Motor neuron (in vitro differentiated cells): ENCODE measurements at regions not wholly inside any gene's neighbourhood (a gene's known extent, or its start where the extent isn't known, plus 50 kb on each side); places are given as distances from the start of the nearest gene placed in this dataset.
"Not testable (repeated sequence)": the region's sequence is repeated elsewhere in the genome, so short reads cannot be mapped to it uniquely, and the experiment has no call there.

Experiments
- ATAC-seq, 8 experiments: fragments of 200-7000 bp; cut with Tn5 transposase; replicated peaks in 6 of 8; 2 replicates each; pipeline ENCODE4 v1.8.0; 2021; ENCODE audit warnings: mild to moderate bottlenecking in 8 of 8, moderate library complexity in 8 of 8
- H3K27ac ChIP-seq, 2 donors: fragments of 250-450 bp; sonication (Bioruptor Pico); 2 replicates each; pipeline ENCODE4 v1.9.0; 2021; ENCODE audit warnings: antibody characterized with exemption in 2 of 2, mild to moderate bottlenecking in 2 of 2, moderate library complexity in 1 of 2
- H3K4me1 ChIP-seq, 2 donors: fragments of 250-450 bp; sonication (Bioruptor Pico); replicated peaks in 1 of 2; 2 replicates each; pipeline ENCODE4 v1.6.1; 2021; ENCODE audit warnings: antibody characterized with exemption in 2 of 2, mild to moderate bottlenecking in 2 of 2, moderate library complexity in 1 of 2
- H3K4me3 ChIP-seq, 5 donors: fragments of 250-450 bp; sonication (Bioruptor Pico); 2 replicates each; pipeline ENCODE4 v1.9.0; 2021; ENCODE audit warnings: antibody characterized with exemption in 5 of 5, mild to moderate bottlenecking in 5 of 5, moderate library complexity in 4 of 5
- WGBS, 10 experiments: fragments of 450-650 bp; shearing (Covaris generic); methylation state at CpG; one replicate each; pipeline ENCODE4 v1.0.0; 2022; 5-methylcytosine and 5-hydroxymethylcytosine counted together
- in situ Hi-C, 9 experiments: fragments of 400-800 bp; cut with MboI; loops; one replicate each; pipeline ENCODE4 v1.15.0; 2021; ENCODE audit warnings: low sequenced_read_pairs in 9 of 9, low pct_unique_long_range_greater_than_20kb in 2 of 9; ENCODE audit not compliant: unreplicated experiment in 9 of 9

DNA sequence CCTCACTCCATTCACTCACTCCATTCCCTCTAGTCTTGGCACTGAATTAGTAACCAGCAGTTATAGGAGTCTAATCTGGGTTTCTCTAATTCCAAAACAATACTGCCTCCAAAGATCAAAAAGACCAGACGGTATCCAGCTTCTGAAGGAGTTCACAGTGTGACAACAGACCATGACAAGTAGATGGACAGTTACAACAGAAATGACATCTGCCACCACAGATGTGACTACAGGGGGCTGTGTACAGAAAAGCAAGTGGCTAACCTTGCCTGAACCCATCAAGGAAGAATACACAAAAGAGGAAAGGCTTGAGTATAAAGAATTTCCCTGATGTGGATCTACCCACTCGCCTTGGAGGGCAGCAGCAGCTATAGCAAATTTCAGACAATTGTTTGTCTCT is 112.4 kb downstream of the ACTL7B start:
- H3K27ac ChIP-seq = no peak overlapping the region
- whole genome bisulfite sequencing, 10 experiments = 50 to 100% (median 75%) methylated on average over 1 to 2 of the region's 2 CpGs; no CpG with 5 or more reads in 4 of the 10 experiments
- ATAC-seq = peak in 1 of 8 experiments; percentile 16
- H3K4me3 ChIP-seq = no peak overlapping the region
- in situ Hi-C loops = loop anchor here in 1 of 9 experiments (25.0 kb wide), 1 partner anchor 156 kb away; no protein-coding TSS in a partner anchor
- no peaks in the 10 kb centered on the region for H3K4me1 ChIP-seq

DNA sequence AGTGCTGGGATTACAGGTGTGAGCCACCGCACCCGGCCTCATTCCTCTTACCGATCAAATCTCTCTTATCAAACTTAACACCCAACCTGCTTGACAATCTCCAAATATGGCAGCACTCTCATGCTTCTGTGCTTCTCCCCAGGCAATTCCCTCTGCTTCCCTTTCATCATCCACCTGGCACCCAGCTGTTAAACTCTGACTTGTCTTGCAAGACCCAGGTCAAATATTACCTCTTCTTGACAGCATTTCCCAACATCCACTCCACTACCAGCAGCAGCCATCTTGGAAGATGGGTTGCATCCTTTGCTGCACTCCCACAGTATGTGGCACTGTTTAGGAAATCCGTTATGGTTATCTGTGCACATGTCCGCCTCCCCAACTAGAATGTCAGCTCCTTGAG is 113.6 kb downstream of the ACTL7B start:
- H3K27ac ChIP-seq = no peak overlapping the region
- no peaks in the 10 kb centered on the region for H3K4me1 ChIP-seq
- in situ Hi-C loops = loop anchor here in 1 of 9 experiments (25.0 kb wide), 1 partner anchor 155 kb away; no protein-coding TSS in a partner anchor
- no peak for ATAC-seq
- 63 to 100% (median 100%) methylated on average over 1 to 5 of the region's 5 CpGs for WGBS, 10 experiments
- no peak overlapping the region for H3K4me3 ChIP-seq

- WGBS, 10 experiments = 0 to 86% (median 43%) methylated on average over 1 of the region's 1 CpG
- H3K27ac ChIP-seq, ATAC-seq, H3K4me3 ChIP-seq, H3K4me1 ChIP-seq: not testable (repeated sequence)
- in situ Hi-C loops = loop anchor here in 1 of 9 experiments (25.0 kb wide), 1 partner anchor 144 kb away; no protein-coding TSS in a partner anchor
Measured at GRCh38 chr9:108731292-108731691, 124.5 kb downstream of the ACTL7B start.

GRCh38 chr9:108727580-108728111 is 128.1 kb downstream of the ACTL7B start:
- Histone ChIP-seq H3K4me3 (no peak overlapping the region), H3K4me1 (peaks cover 0 to 4% of the 10 kb centered on the region in 2 donors), H3K27ac (no peak overlapping the region)
- WGBS, 10 experiments = 0 to 100% (median 82%) methylated on average over 1 of the region's 2 CpGs; no CpG with 5 or more reads in 6 of the 10 experiments
- ATAC-seq = no peak
- in situ Hi-C loops = loop anchor here in 1 of 9 experiments (25.0 kb wide), 1 partner anchor 140 kb away; no protein-coding TSS in a partner anchor

GRCh38 chr9:108724652-108725051 is 131.1 kb downstream of the ACTL7B start:
- Histone ChIP-seq H3K4me3 (no peak overlapping the region), H3K4me1 (peaks cover 0 to 4% of the 10 kb centered on the region in 2 donors), H3K27ac (no peak overlapping the region)
- peak in 5 of 8 experiments; percentile 32 to 78 (median 58) for ATAC-seq
- in situ Hi-C loops = loop anchor here in 1 of 9 experiments (25.0 kb wide), 1 partner anchor 137 kb away; no protein-coding TSS in a partner anchor
- 0 to 80% (median 51%) methylated on average over 1 to 5 of the region's 5 CpGs; no CpG with 5 or more reads in 1 of the 10 experiments for WGBS, 10 experiments

DNA sequence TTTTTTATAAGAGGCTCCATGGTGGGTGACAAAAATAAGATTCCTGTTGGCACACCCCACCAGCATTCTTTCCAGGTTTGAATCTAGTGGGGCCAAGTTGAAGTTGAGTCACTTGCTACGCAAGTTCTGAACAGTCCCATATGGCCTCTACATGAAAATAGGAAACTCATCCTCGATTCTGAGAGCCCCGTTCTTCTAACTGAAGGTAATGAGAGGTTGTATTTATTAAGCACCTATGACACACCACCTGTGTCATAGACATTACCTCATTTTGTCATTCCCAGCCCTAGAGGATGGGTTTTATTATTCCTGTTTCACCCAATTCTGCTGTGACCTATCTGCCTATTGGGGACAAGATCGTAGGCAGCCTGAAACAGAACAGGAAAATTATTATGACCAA is 131.7 kb downstream of the ACTL7B start:
- Histone ChIP-seq H3K4me1 (peaks cover 0 to 4% of the 10 kb centered on the region in 2 donors), H3K27ac (no peak overlapping the region), H3K4me3 (no peak overlapping the region)
- 60 to 100% (median 88%) methylated on average over 1 to 4 of the region's 4 CpGs; no CpG with 5 or more reads in 3 of the 10 experiments for WGBS, 10 experiments
- ATAC-seq = no peak
- in situ Hi-C loops = no loop called here

- in situ Hi-C loops = no loop called here
- H3K27ac ChIP-seq = no peak overlapping the region
- peak in 1 of 8 experiments; percentile 26 for ATAC-seq
- H3K4me1 ChIP-seq = peaks cover 0 to 4% of the 10 kb centered on the region in 2 donors
- no peak overlapping the region for H3K4me3 ChIP-seq
- 0 to 90% (median 71%) methylated on average over 2 to 6 of the region's 7 CpGs; no CpG with 5 or more reads in 2 of the 10 experiments for WGBS, 10 experiments
Measured at GRCh38 chr9:108722396-108722795, 133.4 kb downstream of the ACTL7B start.

- WGBS, 10 experiments = 0 to 100% (median 69%) methylated on average over 1 to 2 of the region's 2 CpGs; no CpG with 5 or more reads in 6 of the 10 experiments
- Histone ChIP-seq H3K4me3 (no peak overlapping the region), H3K4me1 (peaks cover 0 to 4% of the 10 kb centered on the region in 2 donors), H3K27ac (no peak overlapping the region)
- in situ Hi-C loops = no loop called here
- no peak for ATAC-seq
Measured at GRCh38 chr9:108720191-108720642, 135.6 kb downstream of the ACTL7B start.

DNA sequence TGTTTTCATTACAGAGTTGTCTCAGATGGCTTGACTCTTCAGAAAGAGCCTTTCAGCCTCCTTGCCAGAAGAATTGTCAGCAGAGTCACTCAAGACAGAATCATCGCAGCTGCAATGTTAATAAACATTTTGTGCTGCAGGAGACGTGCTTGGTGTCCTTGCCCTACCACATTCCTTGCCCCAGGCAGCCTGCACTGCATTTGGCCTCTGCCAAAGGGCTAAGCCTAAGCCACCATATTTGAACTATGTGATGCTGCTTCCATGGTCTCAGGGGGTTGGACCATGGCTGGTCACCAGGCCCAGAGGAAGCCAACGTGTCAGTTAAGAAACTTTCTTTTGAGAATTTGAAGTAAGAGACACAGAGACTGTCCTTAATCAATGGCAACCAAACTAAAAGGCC is 145.4 kb downstream of the ACTL7B start:
- WGBS, 10 experiments = 0 to 93% (median 86%) methylated on average over 1 to 3 of the region's 3 CpGs; no CpG with 5 or more reads in 5 of the 10 experiments
- in situ Hi-C loops = no loop called here
- Histone ChIP-seq H3K27ac (no peak overlapping the region), H3K4me1 (no peaks in the 10 kb centered on the region), H3K4me3 (no peak overlapping the region)
- ATAC-seq = no peak

DNA sequence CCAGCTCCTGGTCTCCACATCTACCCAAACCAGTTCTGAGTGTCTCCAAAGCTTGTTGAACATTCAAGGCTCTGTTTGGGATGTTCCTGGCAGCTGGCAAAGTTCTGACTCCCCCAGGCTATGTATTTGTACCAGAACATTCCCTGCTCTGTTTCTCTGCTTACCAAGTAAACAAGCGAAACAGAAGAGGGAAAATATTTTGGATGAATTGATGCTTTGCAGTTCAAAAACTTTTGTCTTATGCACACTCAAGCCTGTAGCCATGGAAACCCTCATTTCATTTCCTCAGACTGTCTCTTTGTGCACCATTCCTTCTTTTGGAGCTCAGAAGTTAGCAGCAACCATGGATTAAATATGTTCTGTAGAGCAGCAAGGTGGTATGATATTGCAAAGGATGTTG is 145.8 kb downstream of the ACTL7B start:
- in situ Hi-C loops = no loop called here
- Histone ChIP-seq H3K4me3 (no peak overlapping the region), H3K27ac (no peak overlapping the region), H3K4me1 (no peaks in the 10 kb centered on the region)
- ATAC-seq = peak in 1 of 8 experiments; percentile 63
- 17 to 100% (median 87%) methylated on average over 1 of the region's 1 CpG; no CpG with 5 or more reads in 6 of the 10 experiments for WGBS, 10 experiments

- no peak for ATAC-seq
- Histone ChIP-seq H3K27ac (no peak overlapping the region), H3K4me1 (no peaks in the 10 kb centered on the region), H3K4me3 (no peak overlapping the region)
- in situ Hi-C loops = no loop called here
Measured at GRCh38 chr9:108709126-108709525, 146.7 kb downstream of the ACTL7B start.

DNA sequence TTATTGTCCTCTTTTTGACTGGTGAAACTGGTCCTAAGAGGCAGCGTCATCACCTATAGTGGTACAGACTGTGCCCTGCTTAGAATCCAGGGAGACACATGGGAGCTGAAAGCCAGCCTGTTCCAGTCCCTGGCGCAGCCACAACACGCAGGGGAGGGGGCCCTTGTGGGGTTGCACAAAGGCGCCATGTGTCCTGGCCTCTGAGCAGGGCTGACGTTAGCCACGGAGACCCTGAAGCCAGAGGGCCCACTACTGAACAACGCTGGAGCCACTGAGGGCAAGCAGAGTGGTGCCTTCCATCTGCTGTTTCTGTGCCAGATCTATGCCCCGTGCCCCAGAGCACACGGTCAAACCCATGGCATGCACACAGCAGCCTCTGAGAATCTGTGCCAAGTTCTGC is 147.3 kb downstream of the ACTL7B start:
- 20 to 100% (median 89%) methylated on average over 1 to 5 of the region's 9 CpGs; no CpG with 5 or more reads in 2 of the 10 experiments for WGBS, 10 experiments
- no peak for ATAC-seq
- Histone ChIP-seq H3K27ac (no peak overlapping the region), H3K4me3 (no peak overlapping the region), H3K4me1 (no peaks in the 10 kb centered on the region)
- in situ Hi-C loops = no loop called here

- in situ Hi-C loops = no loop called here
- no peak for ATAC-seq
- Histone ChIP-seq H3K27ac (no peak overlapping the region), H3K4me3 (no peak overlapping the region), H3K4me1 (no peaks in the 10 kb centered on the region)
- 20 to 100% (median 65%) methylated on average over 1 to 2 of the region's 3 CpGs; no CpG with 5 or more reads in 2 of the 10 experiments for WGBS, 10 experiments
Measured at GRCh38 chr9:108707120-108707519, 148.7 kb downstream of the ACTL7B start.
